ENCODE measurements at regions not wholly inside any gene's neighbourhood (a gene's known extent, or its start where the extent isn't known, plus 50 kb on each side); places are given as distances from the start of the nearest gene placed in this dataset.

DNA sequence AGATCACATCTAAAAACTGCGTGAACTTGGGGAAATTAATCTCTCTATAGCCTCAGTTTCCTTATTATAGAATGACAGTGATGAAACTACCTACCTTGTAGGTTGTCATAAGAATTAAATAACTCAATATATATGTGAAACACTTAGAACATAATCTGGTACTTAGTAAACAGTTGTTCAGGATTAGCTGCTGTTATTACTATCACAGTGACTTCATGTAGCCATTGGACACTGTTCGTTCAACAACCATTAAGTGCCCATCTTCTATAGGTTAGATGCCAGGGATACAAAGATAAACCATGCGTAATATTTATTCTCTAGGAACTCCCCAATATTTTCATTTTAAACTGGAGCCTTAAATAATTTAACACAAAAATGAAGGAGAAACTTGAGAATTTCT is 329.0 kb upstream of the PROK2 start:
- TF ChIP-seq, protein P1, sequence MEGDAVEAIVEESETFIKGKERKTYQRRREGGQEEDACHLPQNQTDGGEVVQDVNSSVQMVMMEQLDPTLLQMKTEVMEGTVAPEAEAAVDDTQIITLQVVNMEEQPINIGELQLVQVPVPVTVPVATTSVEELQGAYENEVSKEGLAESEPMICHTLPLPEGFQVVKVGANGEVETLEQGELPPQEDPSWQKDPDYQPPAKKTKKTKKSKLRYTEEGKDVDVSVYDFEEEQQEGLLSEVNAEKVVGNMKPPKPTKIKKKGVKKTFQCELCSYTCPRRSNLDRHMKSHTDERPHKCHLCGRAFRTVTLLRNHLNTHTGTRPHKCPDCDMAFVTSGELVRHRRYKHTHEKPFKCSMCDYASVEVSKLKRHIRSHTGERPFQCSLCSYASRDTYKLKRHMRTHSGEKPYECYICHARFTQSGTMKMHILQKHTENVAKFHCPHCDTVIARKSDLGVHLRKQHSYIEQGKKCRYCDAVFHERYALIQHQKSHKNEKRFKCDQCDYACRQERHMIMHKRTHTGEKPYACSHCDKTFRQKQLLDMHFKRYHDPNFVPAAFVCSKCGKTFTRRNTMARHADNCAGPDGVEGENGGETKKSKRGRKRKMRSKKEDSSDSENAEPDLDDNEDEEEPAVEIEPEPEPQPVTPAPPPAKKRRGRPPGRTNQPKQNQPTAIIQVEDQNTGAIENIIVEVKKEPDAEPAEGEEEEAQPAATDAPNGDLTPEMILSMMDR (IDR thresholded peaks at IDR 0.05), result no peak
- no peak for TF ChIP-seq EP300 (IDR thresholded peaks at IDR 0.05)

Data from esophagus muscularis mucosa (tissue), 3 donors.